ENCODE measurements at regions not wholly inside any gene's neighbourhood (a gene's known extent, or its start where the extent isn't known, plus 50 kb on each side); places are given as distances from the start of the nearest gene placed in this dataset.
"Not testable (repeated sequence)": the region's sequence is repeated elsewhere in the genome, so short reads cannot be mapped to it uniquely, and the experiment has no call there.

- peaks cover 7% of the 10 kb centered on the region for H3K27me3 Mint-ChIP-seq (ENCODE audit: insufficient read depth, low read depth)
- Histone ChIP-seq H3K4me3 (no peak overlapping the region), H3K9me3 (ENCODE audit: low read depth) (no peaks in the 10 kb centered on the region)
Measured at GRCh38 chr10:2772816-2773631, 294.3 kb upstream of the PFKP start.

GRCh38 chr10:2772135-2772534, 295.2 kb upstream of the PFKP start:
- H3K9me3 Mint-ChIP-seq, result peaks cover 11% of the 10 kb centered on the region

More at GRCh38 chr10:2772816-2773631, 294.3 kb upstream of the PFKP start:
- no peaks in the 10 kb centered on the region for H3K27me3 ChIP-seq
- peaks cover 18% of the 10 kb centered on the region for H3F3A ChIP-seq (ENCODE audit: low read depth)
- DNase-seq (ENCODE audit: low spot score), result peak; percentile 83
- H4K20me1 ChIP-seq (ENCODE audit: low read depth), result no peaks in the 10 kb centered on the region
- no peaks in the 10 kb centered on the region for H3K79me2 ChIP-seq (ENCODE audit: low read depth)
- Mint-ChIP-seq H3K36me3 (peaks cover 1% of the 10 kb centered on the region), H3K9me3 (peaks cover 11% of the 10 kb centered on the region), H3K27ac (peak overlapping the region; percentile 24), H3K4me3 (no peak overlapping the region), H3K4me1 (peaks cover 21% of the 10 kb centered on the region)
- TF ChIP-seq EZH2phosphoT487 (IDR thresholded peaks at IDR 0.05) (peak; percentile 84), EZH2 (IDR thresholded peaks at IDR 0.05) (no peak)
- H3K9ac ChIP-seq, result no peak overlapping the region
- H3K27ac ChIP-seq, result peak overlapping the region; percentile 90
- H3K4me1 ChIP-seq, result peaks cover 15% of the 10 kb centered on the region
- H2AFZ ChIP-seq (replicated peaks), result no peak overlapping the region
- H3K36me3 ChIP-seq, result no peaks in the 10 kb centered on the region
- H3K4me2 ChIP-seq, result peak overlapping the region; percentile 56

GRCh38 chr10:2767293-2767692, 300.1 kb upstream of the PFKP start:
- not testable (repeated sequence) for H3K4me2 ChIP-seq; H3K4me3 Mint-ChIP-seq; H3K36me3 ChIP-seq; H3K79me2 ChIP-seq (ENCODE audit: low read depth); H3K27me3 ChIP-seq; H3K36me3 Mint-ChIP-seq; H3K27me3 Mint-ChIP-seq (ENCODE audit: insufficient read depth, low read depth); H3K27ac ChIP-seq; H3K27ac Mint-ChIP-seq; H2AFZ ChIP-seq (replicated peaks); H3K4me1 Mint-ChIP-seq; H3K9me3 ChIP-seq (ENCODE audit: low read depth); H4K20me1 ChIP-seq (ENCODE audit: low read depth); H3F3A ChIP-seq (ENCODE audit: low read depth); DNase-seq (ENCODE audit: low spot score); H3K4me3 ChIP-seq; H3K9ac ChIP-seq
- H3K9me3 Mint-ChIP-seq, result peaks cover 13% of the 10 kb centered on the region
- H3K4me1 ChIP-seq, result peaks cover 13% of the 10 kb centered on the region

More at GRCh38 chr10:2772135-2772534, 295.2 kb upstream of the PFKP start:
- H3K9me3 ChIP-seq (ENCODE audit: low read depth), result no peaks in the 10 kb centered on the region
- Mint-ChIP-seq H3K4me1 (peaks cover 21% of the 10 kb centered on the region), H3K27me3 (ENCODE audit: insufficient read depth, low read depth) (peaks cover 7% of the 10 kb centered on the region), H3K27ac (no peak overlapping the region), H3K4me3 (no peak overlapping the region), H3K36me3 (peaks cover 1% of the 10 kb centered on the region)
- peaks cover 18% of the 10 kb centered on the region for H3F3A ChIP-seq (ENCODE audit: low read depth)
- H3K27ac ChIP-seq, result no peak overlapping the region
- no peak overlapping the region for H2AFZ ChIP-seq (replicated peaks)
- TF ChIP-seq EZH2 (IDR thresholded peaks at IDR 0.05), result no peak
- TF ChIP-seq EZH2phosphoT487 (IDR thresholded peaks at IDR 0.05), result no peak
- no peak for TF ChIP-seq CTCF (IDR thresholded peaks at IDR 0.05)
- no peak overlapping the region for H3K9ac ChIP-seq
- H3K4me1 ChIP-seq, result peaks cover 15% of the 10 kb centered on the region
- H3K4me2 ChIP-seq, result no peak overlapping the region
- no peak overlapping the region for H3K4me3 ChIP-seq
- H3K36me3 ChIP-seq, result no peaks in the 10 kb centered on the region
- no peaks in the 10 kb centered on the region for H4K20me1 ChIP-seq (ENCODE audit: low read depth)
- no peaks in the 10 kb centered on the region for H3K79me2 ChIP-seq (ENCODE audit: low read depth)
- DNase-seq (ENCODE audit: low spot score), result no peak
- no peaks in the 10 kb centered on the region for H3K27me3 ChIP-seq

- Histone ChIP-seq H3K9me3 (ENCODE audit: low read depth) (no peaks in the 10 kb centered on the region), H3K9ac (no peak overlapping the region), H3K4me2 (no peak overlapping the region), H4K20me1 (ENCODE audit: low read depth) (no peaks in the 10 kb centered on the region), H3K79me2 (ENCODE audit: low read depth) (no peaks in the 10 kb centered on the region), H3K27ac (no peak overlapping the region), H3K4me3 (no peak overlapping the region), H3F3A (ENCODE audit: low read depth) (no peaks in the 10 kb centered on the region), H3K4me1 (peaks cover 13% of the 10 kb centered on the region), H2AFZ (replicated peaks) (no peak overlapping the region), H3K36me3 (no peaks in the 10 kb centered on the region), H3K27me3 (no peaks in the 10 kb centered on the region)
- no peak overlapping the region for H3K4me3 Mint-ChIP-seq
- peaks cover 2% of the 10 kb centered on the region for H3K9me3 Mint-ChIP-seq
- H3K27ac Mint-ChIP-seq, result no peak overlapping the region
- no peak for DNase-seq (ENCODE audit: low spot score)
- H3K27me3 Mint-ChIP-seq (ENCODE audit: insufficient read depth, low read depth), result peaks cover 7% of the 10 kb centered on the region
- no peak for TF ChIP-seq EZH2phosphoT487 (IDR thresholded peaks at IDR 0.05)
- no peak for TF ChIP-seq EZH2 (IDR thresholded peaks at IDR 0.05)
- no peak for TF ChIP-seq CTCF (IDR thresholded peaks at IDR 0.05)
- H3K36me3 Mint-ChIP-seq, result no peaks in the 10 kb centered on the region
- peaks cover 5% of the 10 kb centered on the region for H3K4me1 Mint-ChIP-seq
Measured at GRCh38 chr10:2761971-2762370, 305.4 kb upstream of the PFKP start.
